HepG2 (cell line): ENCODE measurements at regions not wholly inside any gene's neighbourhood (a gene's known extent, or its start where the extent isn't known, plus 50 kb on each side); places are given as distances from the start of the nearest gene placed in this dataset.

ENCODE experiments used
- ATAC-seq: fragments of 200-7000 bp; cut with Tn5 transposase; 3 replicates; pipeline ENCODE4 v1.9.1; 2020; ENCODE audit warnings: mild to moderate bottlenecking, moderate library complexity
- BruUV-seq: library from RNA; stranded (reverse); fragments of 400-500 nt; replicated peaks from 2 replicates; lab custom pipeline; 2021; lab: Mats Ljungman, UMichigan
- CTCF ChIA-PET: fragments of 300-600 bp; formaldehyde crosslinking; extraction: SDS; loops from one replicate; lab custom pipeline; 2021; ENCODE audit warnings: low total read pairs, inconsistent platforms, low intra/inter-chr PET ratio; lab: Yijun Ruan, JAX
- POLR2A ChIA-PET: fragments of 350-600 bp; sonication (Branson Sonifier 250); formaldehyde crosslinking; loops from one replicate; lab custom pipeline; 2020; ENCODE audit warnings: antibody characterized with exemption, inconsistent platforms; lab: Yijun Ruan, JAX
- DNase-seq: peaks from one replicate; pipeline ENCODE4 v3.0.0-alpha.2; 2015; ENCODE audit warnings: low spot score
- FAIRE-seq: peaks from 3 replicates; lab custom pipeline; 2011; peaks lifted over from hg19 to GRCh38; lab: Jason Lieb, UNC
- H2AFZ ChIP-seq: one replicate; pipeline ENCODE4 v1.6.1; 2011; ENCODE audit warnings: low read length, inconsistent platforms
- H3K27ac ChIP-seq: fragments of 300-600 bp; 3 replicates; pipeline ENCODE4 v1.8.0; 2011; ENCODE audit warnings: mixed run types, mild to moderate bottlenecking, mixed read lengths, low read length, inconsistent platforms; ENCODE audit not compliant: insufficient read depth; ENCODE audit errors: extremely low read length
- H3K27me3 ChIP-seq, 2 experiments: fragments of 200-600 bp in 1 of 2; 2 replicates in 1 of 2; 3 replicates in 1 of 2; pipeline versions ENCODE4 v1.6.0 to v1.8.0; 2011; ENCODE audit warnings: low read length in 2 of 2, mild to moderate bottlenecking in 2 of 2, moderate library complexity in 2 of 2, inconsistent platforms in 1 of 2; ENCODE audit not compliant: insufficient read depth in 2 of 2, control insufficient read depth in 1 of 2
- H3K36me3 ChIP-seq, 2 experiments: fragments of 200-600 bp in 1 of 2; replicated peaks in 1 of 2; 2 replicates in 1 of 2; 3 replicates in 1 of 2; pipeline versions ENCODE4 v1.5.1 to v1.8.0; 2011; ENCODE audit warnings: low read length in 2 of 2, inconsistent platforms in 1 of 2; ENCODE audit not compliant: insufficient read depth in 2 of 2, control insufficient read depth in 1 of 2
- H3K4me1 ChIP-seq: 2 replicates; pipeline ENCODE4 v1.5.1; 2012; ENCODE audit warnings: low read length, inconsistent platforms; ENCODE audit not compliant: insufficient read depth
- H3K4me2 ChIP-seq: 2 replicates; pipeline ENCODE4 v1.6.0; 2011; ENCODE audit warnings: low read depth, low read length, inconsistent platforms
- H3K4me3 ChIP-seq, 3 experiments: fragments of 200-600 bp in 1 of 3; sonication (generic), shearing (Covaris generic) in 1 of 3; replicated peaks in 1 of 3; 2 replicates each; pipeline ENCODE4 v1.5.1; 2011 to 2016; ENCODE audit warnings: low read length in 3 of 3, inconsistent platforms in 2 of 3, low read depth in 2 of 3, mild to moderate bottlenecking in 2 of 3, control low read depth in 1 of 3, mixed read lengths in 1 of 3; ENCODE audit not compliant: insufficient read depth in 1 of 3
- H3K79me2 ChIP-seq: one replicate; pipeline ENCODE4 v1.6.1; 2011; ENCODE audit warnings: low read length, inconsistent platforms; ENCODE audit not compliant: insufficient read depth
- H3K9ac ChIP-seq: 2 replicates; pipeline ENCODE4 v1.6.0; 2011; ENCODE audit warnings: mild to moderate bottlenecking, low read depth, low read length, inconsistent platforms; ENCODE audit not compliant: insufficient read depth
- H3K9me3 ChIP-seq: 2 replicates; pipeline ENCODE4 v1.5.1; 2012; ENCODE audit warnings: mild to moderate bottlenecking, low read length
- H4K20me1 ChIP-seq: 2 replicates; pipeline ENCODE4 v1.6.0; 2011; ENCODE audit warnings: inconsistent platforms, mild to moderate bottlenecking, low read length, moderate library complexity; ENCODE audit not compliant: insufficient read depth
- AKAP8 ChIP-seq: sonication (generic); formaldehyde crosslinking; IDR thresholded peaks from 2 replicates; pipeline ENCODE4 v1.5.1; 2020; ENCODE audit warnings: mild to moderate bottlenecking, missing genetic modification reagents
- ATF7 ChIP-seq, 2 experiments: fragments of 450-650 bp in 1 of 2; sonication (generic) in 1 of 2; formaldehyde crosslinking in 1 of 2; IDR thresholded peaks; 2 replicates each; pipeline versions ENCODE4 v1.4.0 to v1.6.1; 2016 to 2020; ENCODE audit warnings: antibody characterized with exemption in 1 of 2, mild to moderate bottlenecking in 1 of 2, missing genetic modification reagents in 1 of 2
- CCAR2 ChIP-seq: fragments of 200-400 bp; formaldehyde crosslinking; optimal IDR thresholded peaks from 2 replicates; pipeline ENCODE3; 2018; ENCODE audit warnings: low read depth, mild to moderate bottlenecking, low read length, moderate library complexity
- CREB1 ChIP-seq, 2 experiments: fragments of 450-650 bp in 1 of 2; IDR thresholded peaks; 2 replicates each; pipeline ENCODE4 v1.6.1; 2016 to 2017; ENCODE audit warnings: control low read depth in 1 of 2, mild to moderate bottlenecking in 1 of 2, missing compliant biosample characterization in 1 of 2, missing genetic modification characterization in 1 of 2
- SIX4 ChIP-seq: sonication (generic); formaldehyde crosslinking; IDR thresholded peaks from 2 replicates; pipeline ENCODE4 v1.4.0; 2020; ENCODE audit warnings: missing genetic modification reagents
- SOX13 ChIP-seq, 3 experiments: fragments of 450-650 bp in 1 of 3; sonication (generic) in 1 of 3; formaldehyde crosslinking in 1 of 3; IDR thresholded peaks in 2 of 3; conservative IDR thresholded peaks in 1 of 3; 2 replicates each; pipeline versions ENCODE4 v1.5.0 to v1.6.1; 2016 to 2020; ENCODE audit warnings: antibody characterized with exemption in 1 of 3, mild to moderate bottlenecking in 1 of 3, missing compliant biosample characterization in 1 of 3, missing genetic modification reagents in 1 of 3, moderate library complexity in 1 of 3
- TCF7 ChIP-seq: sonication (generic); IDR thresholded peaks from 2 replicates; pipeline ENCODE4 v1.6.1; 2016; ENCODE audit warnings: antibody characterized with exemption, low read depth
- ZNF576 ChIP-seq: sonication (generic); formaldehyde crosslinking; IDR thresholded peaks from 2 replicates; pipeline ENCODE4 v1.4.0; 2020; ENCODE audit warnings: mild to moderate bottlenecking, missing genetic modification reagents
- ZNF607 ChIP-seq: sonication (generic); formaldehyde crosslinking; IDR thresholded peaks from 2 replicates; pipeline ENCODE4 v1.5.1; 2020; ENCODE audit warnings: missing genetic modification reagents, mild to moderate bottlenecking, borderline replicate concordance
- ZNF891 ChIP-seq: sonication (generic); formaldehyde crosslinking; IDR thresholded peaks from 2 replicates; pipeline ENCODE4 v1.5.0; 2020; ENCODE audit warnings: mild to moderate bottlenecking, missing genetic modification reagents
- WGBS: methylation state at CpG from one replicate; pipeline ENCODE4 v1.1.6; 2017; ENCODE audit warnings: low lambda C conversion rate; 5-methylcytosine and 5-hydroxymethylcytosine counted together
- in situ Hi-C: cut with HindIII; loops from 2 replicates; pipeline ENCODE4 v1.10.0; 2017; ENCODE audit warnings: low pct_unique_long_range_greater_than_20kb; ENCODE audit not compliant: extremely low pct_ligation_motif_present
- intact Hi-C: fragments of 100-400 bp; cut with micrococcal nuclease; formaldehyde crosslinking; loops from one replicate; pipeline ENCODE4 v1.10.0; 2022; ENCODE audit not compliant: unreplicated experiment

GRCh38 chr14:104467236-104467635 lies 112.3 kb upstream of the C14orf180 start:
- no peak overlapping the region for H3K27ac ChIP-seq
- no peaks in the 10 kb centered on the region for H3K9me3 ChIP-seq
- no peak overlapping the region for H3K4me2 ChIP-seq
- ChIA-PET POLR2A (no interaction called here), CTCF (no interaction called here)
- in situ Hi-C loops (no loop called here), intact Hi-C loops (no loop called here)
- no peak overlapping the region for H3K9ac ChIP-seq
- H4K20me1 ChIP-seq = no peaks in the 10 kb centered on the region
- DNase-seq (no peak), FAIRE-seq (no peak), ATAC-seq (no peak)
- no peak overlapping the region for H3K4me3 ChIP-seq
- H3K27me3 ChIP-seq = peaks cover 9 to 27% of the 10 kb centered on the region in 2 experiments; a peak in 3 of 5 replicates
- TF ChIP-seq ZNF891 (CRISPR knock-in tag) (no peak), AKAP8 (no peak), ZNF607 (CRISPR knock-in tag) (no peak), SIX4 (CRISPR knock-in tag) (no peak), CCAR2 (no peak), ATF7 (IDR thresholded peaks at IDR 0.05) (peak; percentile 93), ATF7 (CRISPR knock-in tag; IDR thresholded peaks at IDR 0.05) (no peak), ZNF576 (no peak), SOX13 (IDR thresholded peaks at IDR 0.05) (no peak), SOX13 (CRISPR knock-in tag; conservative IDR thresholded peaks at IDR 0.05 in 1 of 2, IDR thresholded peaks at IDR 0.05 in 1 of 2) (no peak), CREB1 (IDR thresholded peaks at IDR 0.05) (peak; percentile 56), CREB1 (CRISPR knock-in tag; IDR thresholded peaks at IDR 0.05) (no peak), TCF7 (no peak)
- WGBS = 0% methylated on average over 5 of the region's 5 CpGs
- no peak overlapping the region for H2AFZ ChIP-seq
- no peaks in the 10 kb centered on the region for H3K79me2 ChIP-seq
- H3K36me3 ChIP-seq = no peaks in the 10 kb centered on the region
- no peaks in the 10 kb centered on the region for H3K4me1 ChIP-seq
- BruUV-seq = no TSS peak
